ENCODE measurements at regions not wholly inside any gene's neighbourhood (a gene's known extent, or its start where the extent isn't known, plus 50 kb on each side); places are given as distances from the start of the nearest gene placed in this dataset.

DNA sequence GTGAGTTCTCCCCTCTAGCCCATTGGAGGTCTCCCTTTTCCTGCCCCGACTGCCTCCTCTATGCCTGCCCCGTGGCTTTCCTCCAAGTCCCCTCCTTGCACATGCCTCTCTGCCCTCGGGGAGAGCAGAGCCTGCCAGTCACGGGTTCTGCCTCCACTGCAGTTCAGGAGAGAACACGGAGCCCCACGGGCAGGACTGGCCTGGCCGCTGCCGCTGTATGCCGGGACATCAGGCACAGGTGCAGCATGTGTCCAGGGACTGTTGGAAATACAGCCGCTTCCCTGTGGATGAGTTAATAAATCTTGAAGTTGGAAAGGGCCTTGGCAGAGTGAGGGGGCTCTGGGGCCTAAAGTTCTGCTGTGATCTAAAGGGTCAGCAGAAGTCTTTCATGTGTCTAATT is 676.6 kb downstream of the MATN1 start:
- Histone ChIP-seq H3K4me1 (ENCODE audit: control insufficient read depth, low read depth, low read length) (no peaks in the 10 kb centered on the region), H3K9ac (ENCODE audit: low read length) (no peak overlapping the region), H3K27ac (ENCODE audit: low read length) (no peak overlapping the region), H3K27me3 (ENCODE audit: control insufficient read depth, insufficient read depth, low read length) (no peaks in the 10 kb centered on the region), H3K9me3 (ENCODE audit: control insufficient read depth, low read depth, low read length) (no peaks in the 10 kb centered on the region), H3K36me3 (ENCODE audit: control insufficient read depth, low read depth, low read length) (no peaks in the 10 kb centered on the region), H3K4me3 (ENCODE audit: low read length) (no peak overlapping the region)

DNA sequence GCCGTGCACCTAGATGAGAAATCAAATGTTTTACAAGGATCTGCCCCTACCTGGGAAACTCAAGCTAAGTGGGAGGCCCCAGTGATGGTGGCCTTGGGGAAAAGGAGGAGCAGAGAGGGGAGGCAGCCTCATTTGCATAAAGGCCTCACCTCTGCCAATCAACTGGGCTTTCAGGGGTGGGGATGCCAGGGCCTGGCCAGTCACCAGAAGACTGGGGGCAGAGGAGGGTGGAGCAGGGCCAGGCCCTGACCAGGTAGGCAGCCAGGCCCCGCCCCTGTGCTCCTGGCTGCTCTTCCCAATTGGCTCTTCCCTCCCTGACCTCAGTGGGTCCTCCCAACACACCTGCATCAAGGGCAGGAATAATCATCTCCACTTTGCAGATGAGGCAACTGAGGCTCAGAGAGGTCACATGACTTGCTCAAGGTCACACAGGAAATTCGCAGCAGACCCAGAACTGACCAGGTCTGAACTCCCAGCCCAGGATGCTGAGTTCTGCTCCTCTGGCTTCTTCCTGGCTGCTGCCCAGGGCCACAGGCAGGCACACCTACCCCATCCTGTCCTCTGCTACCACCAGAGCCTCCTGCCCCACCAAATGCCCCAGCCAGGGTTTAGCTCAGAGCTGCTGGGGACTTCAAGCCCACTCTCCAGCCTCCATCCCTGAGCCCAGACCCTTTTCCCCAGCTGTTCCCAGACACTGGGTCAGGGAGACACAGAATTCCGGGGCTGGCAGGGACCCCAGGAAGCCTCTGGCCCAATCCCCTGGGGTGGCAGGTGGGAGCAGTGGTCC is 677.9 kb downstream of the MATN1 start:
- Histone ChIP-seq H3K9me3 (ENCODE audit: control insufficient read depth, low read depth, low read length) (no peaks in the 10 kb centered on the region), H3K4me1 (ENCODE audit: control insufficient read depth, low read depth, low read length) (no peaks in the 10 kb centered on the region), H3K36me3 (ENCODE audit: control insufficient read depth, low read depth, low read length) (no peaks in the 10 kb centered on the region), H3K27me3 (ENCODE audit: control insufficient read depth, insufficient read depth, low read length) (no peaks in the 10 kb centered on the region), H3K27ac (ENCODE audit: low read length) (no peak overlapping the region), H3K4me3 (ENCODE audit: low read length) (no peak overlapping the region), H3K9ac (ENCODE audit: low read length) (no peak overlapping the region)

DNA sequence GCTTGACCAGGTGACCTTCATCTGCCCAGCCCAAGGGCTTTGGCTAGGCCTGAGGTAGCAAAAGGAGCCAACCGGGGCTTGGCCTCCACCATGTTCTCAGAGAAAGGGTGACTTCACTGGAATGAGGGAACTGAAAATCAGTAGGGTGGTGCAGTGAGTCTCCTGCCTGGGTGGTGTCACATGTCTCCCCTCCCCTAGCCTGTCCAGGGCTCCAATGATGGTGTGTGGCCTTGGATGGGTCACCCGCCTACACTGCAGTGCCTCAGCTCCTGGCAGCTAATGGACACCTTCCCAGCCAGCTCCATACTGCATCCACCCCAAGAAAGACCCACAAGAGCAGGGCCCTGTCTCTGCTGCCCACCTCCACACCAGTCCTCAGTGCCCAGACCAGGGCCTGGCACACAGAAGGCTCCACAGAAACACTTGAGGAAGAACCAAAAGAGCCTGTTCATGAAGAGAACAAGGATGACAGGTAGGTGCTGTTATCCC is 678.7 kb downstream of the MATN1 start:
- H3K9me3 ChIP-seq (ENCODE audit: control insufficient read depth, low read depth, low read length) = no peaks in the 10 kb centered on the region
- H3K27ac ChIP-seq (ENCODE audit: low read length) = no peak overlapping the region
- no peaks in the 10 kb centered on the region for H3K4me1 ChIP-seq (ENCODE audit: control insufficient read depth, low read depth, low read length)
- no peaks in the 10 kb centered on the region for H3K36me3 ChIP-seq (ENCODE audit: control insufficient read depth, low read depth, low read length)
- H3K27me3 ChIP-seq (ENCODE audit: control insufficient read depth, insufficient read depth, low read length) = no peaks in the 10 kb centered on the region
- H3K9ac ChIP-seq (ENCODE audit: low read length) = no peak overlapping the region
- no peak overlapping the region for H3K4me3 ChIP-seq (ENCODE audit: low read length)

DNA sequence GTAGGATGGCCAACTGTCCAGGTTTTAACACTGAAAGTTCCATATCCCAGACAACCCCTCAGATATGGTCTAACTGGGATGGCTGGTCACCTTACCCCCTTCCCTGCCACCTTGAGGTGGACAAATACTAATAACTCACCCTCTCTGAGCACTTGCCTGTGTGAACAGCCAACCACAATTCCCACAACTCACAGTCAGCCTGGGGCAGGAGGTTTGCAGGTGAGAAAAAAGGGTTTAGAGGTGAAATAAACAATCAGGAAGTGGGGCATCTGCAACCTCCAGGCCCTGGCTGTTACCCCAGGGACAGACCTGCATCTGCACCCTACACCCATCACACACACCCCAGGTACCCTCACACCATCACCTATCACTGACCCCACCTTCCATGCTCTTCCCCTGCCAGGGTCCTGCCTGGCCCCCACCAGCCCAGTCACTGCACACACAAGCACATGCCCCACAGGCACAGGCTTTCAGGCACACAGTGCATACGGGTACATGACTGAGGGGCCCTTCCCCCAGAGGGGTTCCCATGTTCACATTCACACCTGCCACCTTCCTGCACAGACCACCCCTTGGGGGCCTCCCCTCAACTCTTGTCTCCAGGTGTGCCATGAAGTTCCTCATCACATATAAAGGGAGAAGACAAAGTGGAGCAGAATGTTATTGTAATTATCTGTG is 679.5 kb downstream of the MATN1 start:
- Histone ChIP-seq H3K9me3 (ENCODE audit: control insufficient read depth, low read depth, low read length) (no peaks in the 10 kb centered on the region), H3K4me1 (ENCODE audit: control insufficient read depth, low read depth, low read length) (no peaks in the 10 kb centered on the region), H3K27me3 (ENCODE audit: control insufficient read depth, insufficient read depth, low read length) (no peaks in the 10 kb centered on the region), H3K9ac (ENCODE audit: low read length) (no peak overlapping the region), H3K4me3 (ENCODE audit: low read length) (no peak overlapping the region), H3K27ac (ENCODE audit: low read length) (no peak overlapping the region), H3K36me3 (ENCODE audit: control insufficient read depth, low read depth, low read length) (no peaks in the 10 kb centered on the region)

DNA sequence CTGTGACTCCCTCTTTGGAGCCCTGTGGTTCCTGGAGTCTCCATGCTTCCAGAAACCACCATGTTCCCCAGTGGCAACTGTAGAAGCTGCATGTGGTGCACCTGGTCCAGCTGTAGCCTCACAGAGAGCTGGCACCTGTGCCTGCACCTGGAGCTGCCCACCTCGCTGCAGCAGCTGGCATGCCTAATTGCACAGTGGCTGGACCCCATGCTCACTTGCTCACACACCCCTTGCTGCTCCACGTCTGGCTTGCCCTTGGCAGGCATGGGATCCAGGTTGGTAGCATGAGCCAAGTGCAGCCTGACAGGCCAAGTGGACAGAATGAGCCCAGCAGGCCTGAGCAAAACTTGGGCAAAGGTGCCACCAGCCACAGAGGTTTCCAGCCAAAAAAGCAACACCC is 680.1 kb downstream of the MATN1 start:
- Histone ChIP-seq H3K9me3 (ENCODE audit: control insufficient read depth, low read depth, low read length) (no peaks in the 10 kb centered on the region), H3K9ac (ENCODE audit: low read length) (no peak overlapping the region), H3K27me3 (ENCODE audit: control insufficient read depth, insufficient read depth, low read length) (no peaks in the 10 kb centered on the region), H3K36me3 (ENCODE audit: control insufficient read depth, low read depth, low read length) (no peaks in the 10 kb centered on the region), H3K4me1 (ENCODE audit: control insufficient read depth, low read depth, low read length) (no peaks in the 10 kb centered on the region), H3K4me3 (ENCODE audit: low read length) (no peak overlapping the region), H3K27ac (ENCODE audit: low read length) (no peak overlapping the region)

DNA sequence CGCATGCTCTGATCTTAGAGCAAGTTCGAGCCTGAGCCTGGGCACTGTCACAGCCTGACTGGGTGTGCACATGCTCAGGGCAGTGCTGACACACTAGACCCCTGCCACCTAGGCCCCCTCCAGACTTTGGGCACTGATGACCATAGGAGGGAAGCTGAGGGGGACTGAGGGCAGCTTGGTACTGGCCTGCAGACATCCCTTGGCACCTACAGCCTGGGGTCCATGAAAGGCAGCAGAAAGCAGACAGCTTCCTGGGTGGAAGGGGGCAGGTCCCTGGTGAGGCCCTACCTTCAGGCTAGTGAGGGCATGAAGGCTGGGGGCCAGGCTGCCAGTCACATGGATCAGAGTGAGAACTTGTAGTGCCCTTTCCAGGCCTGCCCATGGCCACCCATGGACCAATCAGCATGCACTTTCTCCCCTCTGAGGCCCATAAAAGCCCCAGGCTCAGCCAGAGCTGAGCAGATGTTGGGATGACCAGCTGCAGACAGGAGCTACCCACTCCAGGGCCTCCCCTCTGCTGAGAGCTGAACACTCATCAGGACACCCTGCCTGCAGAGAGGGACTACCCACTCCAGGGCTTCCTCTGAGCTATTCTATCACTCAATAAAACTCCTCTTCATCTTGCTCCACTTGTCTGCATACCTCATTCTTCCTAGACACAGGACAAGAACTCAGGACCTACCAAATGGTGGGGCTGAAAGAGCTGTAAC is 680.8 kb downstream of the MATN1 start:
- H3K9ac ChIP-seq (ENCODE audit: low read length) = no peak overlapping the region
- H3K4me1 ChIP-seq (ENCODE audit: control insufficient read depth, low read depth, low read length) = no peaks in the 10 kb centered on the region
- H3K4me3 ChIP-seq (ENCODE audit: low read length) = no peak overlapping the region
- H3K27me3 ChIP-seq (ENCODE audit: control insufficient read depth, insufficient read depth, low read length) = no peaks in the 10 kb centered on the region
- H3K9me3 ChIP-seq (ENCODE audit: control insufficient read depth, low read depth, low read length) = no peaks in the 10 kb centered on the region
- no peaks in the 10 kb centered on the region for H3K36me3 ChIP-seq (ENCODE audit: control insufficient read depth, low read depth, low read length)
- no peak overlapping the region for H3K27ac ChIP-seq (ENCODE audit: low read length)

DNA sequence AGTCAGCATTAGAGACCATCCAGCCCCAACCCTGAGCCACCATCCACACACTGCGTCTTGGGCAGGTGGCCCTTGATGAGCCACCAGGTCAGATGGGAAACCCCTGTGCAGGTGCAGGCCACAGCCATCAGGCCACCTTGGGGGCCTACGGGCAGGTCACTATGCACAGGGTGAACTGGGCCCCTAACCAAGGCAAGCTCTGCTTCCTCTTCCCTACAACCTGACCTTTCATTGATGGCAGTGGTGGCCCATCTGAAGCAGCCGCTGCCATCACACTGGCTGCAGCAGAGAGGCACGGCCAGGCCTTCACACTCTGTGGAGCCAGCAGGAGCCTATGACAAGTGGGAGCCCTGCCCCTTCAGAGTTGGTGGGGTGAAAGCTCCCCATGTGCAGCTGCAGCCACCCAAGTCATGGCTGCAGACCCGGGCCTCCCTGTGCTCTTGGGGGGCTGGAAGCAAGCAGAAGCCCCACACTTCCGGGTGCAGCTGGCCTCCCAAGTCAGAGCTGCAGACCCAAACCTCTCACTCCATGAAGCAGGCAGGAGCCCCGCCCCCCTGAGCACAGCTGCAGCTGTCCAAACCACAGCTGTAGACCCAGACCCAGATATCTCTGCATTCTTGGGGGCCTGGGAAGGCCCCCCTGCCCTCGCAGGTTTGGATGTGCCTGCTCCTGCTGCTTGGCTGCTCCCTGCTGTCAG is 681.5 kb downstream of the MATN1 start:
- Histone ChIP-seq H3K4me1 (ENCODE audit: control insufficient read depth, low read depth, low read length) (no peaks in the 10 kb centered on the region), H3K4me3 (ENCODE audit: low read length) (no peak overlapping the region), H3K27ac (ENCODE audit: low read length) (no peak overlapping the region), H3K9me3 (ENCODE audit: control insufficient read depth, low read depth, low read length) (no peaks in the 10 kb centered on the region), H3K36me3 (ENCODE audit: control insufficient read depth, low read depth, low read length) (no peaks in the 10 kb centered on the region), H3K27me3 (ENCODE audit: control insufficient read depth, insufficient read depth, low read length) (no peaks in the 10 kb centered on the region), H3K9ac (ENCODE audit: low read length) (no peak overlapping the region)

DNA sequence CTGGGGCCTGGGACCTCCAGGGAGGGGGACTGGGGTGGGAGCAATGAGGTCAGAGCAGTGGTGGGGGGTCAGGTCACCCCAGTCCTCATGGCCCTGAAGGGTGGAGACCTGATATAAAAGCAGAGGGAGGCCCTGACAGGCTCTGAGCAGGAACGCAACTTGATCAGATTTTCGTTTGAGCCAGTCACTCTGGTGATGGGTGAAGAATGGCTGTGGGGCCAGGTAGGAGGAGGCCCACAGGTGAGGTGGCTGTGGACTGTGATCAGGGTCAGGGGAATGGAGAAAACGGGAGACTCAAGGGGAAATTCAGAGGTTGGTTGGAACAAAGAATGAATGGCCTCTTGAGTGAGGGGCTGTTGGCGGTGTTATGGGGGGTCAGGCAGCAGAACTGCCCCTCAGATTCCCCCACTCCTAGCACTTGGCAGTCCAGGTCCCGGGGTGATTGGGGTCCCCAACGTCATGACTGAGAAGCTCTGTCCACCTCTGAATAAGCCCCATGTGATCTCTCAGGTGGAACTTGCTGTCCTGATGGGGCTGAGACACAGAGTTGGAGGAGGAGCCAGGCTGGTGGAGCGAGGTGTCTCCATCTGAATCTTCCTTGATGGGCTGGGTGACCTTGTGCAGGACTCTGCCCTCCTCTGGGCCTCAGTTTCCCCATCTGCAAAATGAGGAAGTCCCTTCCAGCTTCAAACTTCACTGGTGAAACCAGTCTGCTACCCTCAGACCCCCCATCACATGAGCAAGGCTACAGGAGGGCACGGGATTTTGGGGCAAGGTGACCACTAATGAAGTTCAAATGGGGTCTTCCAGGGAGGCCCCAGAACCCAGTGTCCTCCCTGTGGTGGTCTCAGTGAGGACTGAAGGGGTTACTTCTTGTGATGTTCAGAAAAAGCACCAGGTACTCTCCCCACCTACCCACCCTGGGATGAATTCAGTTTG is 683.0 kb downstream of the MATN1 start:
- no peak overlapping the region for H3K9ac ChIP-seq (ENCODE audit: low read length)
- no peaks in the 10 kb centered on the region for H3K27me3 ChIP-seq (ENCODE audit: control insufficient read depth, insufficient read depth, low read length)
- no peaks in the 10 kb centered on the region for H3K36me3 ChIP-seq (ENCODE audit: control insufficient read depth, low read depth, low read length)
- H3K27ac ChIP-seq (ENCODE audit: low read length) = no peak overlapping the region
- no peak overlapping the region for H3K4me3 ChIP-seq (ENCODE audit: low read length)
- H3K4me1 ChIP-seq (ENCODE audit: control insufficient read depth, low read depth, low read length) = no peaks in the 10 kb centered on the region
- no peaks in the 10 kb centered on the region for H3K9me3 ChIP-seq (ENCODE audit: control insufficient read depth, low read depth, low read length)

DNA sequence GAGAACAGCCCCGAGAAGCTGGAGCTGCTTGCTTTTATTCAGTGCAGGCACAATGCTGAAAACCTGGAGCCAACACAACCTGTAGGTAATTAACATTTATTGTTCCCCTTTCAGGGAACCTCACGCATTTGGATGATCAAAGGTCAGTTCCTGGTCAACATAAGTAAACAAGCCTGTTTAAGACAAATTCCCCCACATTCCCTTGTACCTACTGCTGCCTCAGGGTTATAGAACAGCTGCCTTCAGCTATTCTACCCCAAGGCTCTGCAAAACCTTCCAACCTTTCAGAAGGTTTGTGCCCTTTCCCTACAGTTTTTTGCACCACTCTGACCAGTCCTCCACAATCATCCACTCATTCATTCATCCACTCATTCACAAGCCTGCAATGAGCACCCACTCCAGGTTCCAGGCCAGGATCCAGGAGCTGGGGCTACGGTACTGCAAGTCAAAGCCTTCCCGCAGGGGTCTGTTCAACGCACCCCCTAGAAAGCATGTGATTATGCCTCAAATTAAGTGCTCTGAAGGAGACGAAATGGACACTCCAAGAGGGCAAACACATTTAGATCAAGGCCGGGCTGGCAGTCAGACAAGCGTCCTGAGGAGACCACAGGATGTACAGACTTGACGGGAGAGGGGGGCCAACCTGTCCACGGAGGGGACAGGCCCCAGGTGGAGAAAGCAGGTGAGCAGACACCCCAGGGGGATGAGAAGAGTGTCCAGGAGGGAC is 683.9 kb downstream of the MATN1 start:
- Histone ChIP-seq H3K4me1 (ENCODE audit: control insufficient read depth, low read depth, low read length) (no peaks in the 10 kb centered on the region), H3K36me3 (ENCODE audit: control insufficient read depth, low read depth, low read length) (no peaks in the 10 kb centered on the region), H3K27ac (ENCODE audit: low read length) (no peak overlapping the region), H3K27me3 (ENCODE audit: control insufficient read depth, insufficient read depth, low read length) (no peaks in the 10 kb centered on the region), H3K9ac (ENCODE audit: low read length) (no peak overlapping the region), H3K4me3 (ENCODE audit: low read length) (no peak overlapping the region), H3K9me3 (ENCODE audit: control insufficient read depth, low read depth, low read length) (no peaks in the 10 kb centered on the region)

Data from iPS-18a (cell line).